ENCODE measurements at regions not wholly inside any gene's neighbourhood (a gene's known extent, or its start where the extent isn't known, plus 50 kb on each side); places are given as distances from the start of the nearest gene placed in this dataset.

GRCh38 chr6:13873288-13874190, 51.2 kb upstream of the RNF182 start (continued):
- peak; percentile 66 to 77 for TF ChIP-seq RAD21 (IDR thresholded peaks at IDR 0.05 in 1 of 2, conservative IDR thresholded peaks at IDR 0.05 in 1 of 2; ENCODE audit: low read depth in 2 of 2, low read length in 2 of 2)
- no peak for TF ChIP-seq TBP (IDR thresholded peaks at IDR 0.05; ENCODE audit: low read depth, low read length)
- TF ChIP-seq HDAC6 (IDR thresholded peaks at IDR 0.05; ENCODE audit: low read depth, low read length) = no peak
- no peak for TF ChIP-seq GABPA (IDR thresholded peaks at IDR 0.05; ENCODE audit: borderline replicate concordance, insufficient read depth, low read length)
- no peak for TF ChIP-seq RBBP5 (IDR thresholded peaks at IDR 0.05; ENCODE audit: borderline replicate concordance, low read depth, low read length)
- 0 out of 2 replicates have a peak, but pooled peaks have one; percentile 26 for TF ChIP-seq YY1 (IDR thresholded peaks at IDR 0.05; ENCODE audit: low read depth, low read length)
